BJ (cell line): ENCODE measurements at regions not wholly inside any gene's neighbourhood (a gene's known extent, or its start where the extent isn't known, plus 50 kb on each side); places are given as distances from the start of the nearest gene placed in this dataset.
"Not testable (repeated sequence)": the region's sequence is repeated elsewhere in the genome, so short reads cannot be mapped to it uniquely, and the experiment has no call there.

ENCODE experiments used
- CTCF ChIA-PET: fragments of 350-600 bp; formaldehyde crosslinking; extraction: SDS; loops from one replicate; lab custom pipeline; 2021; ENCODE audit warnings: antibody characterized with exemption, inconsistent platforms; lab: Yijun Ruan, JAX
- POLR2A ChIA-PET: fragments of 300-600 bp; sonication (Branson Sonifier 250); formaldehyde crosslinking; extraction: SDS; loops from one replicate; lab custom pipeline; 2021; ENCODE audit warnings: antibody characterized with exemption; lab: Charles Lee
- DNase-seq: peaks from one replicate; pipeline ENCODE4 v3.0.0-alpha.2; 2011; ENCODE audit warnings: low read depth
- H3K27me3 ChIP-seq: 2 replicates; pipeline ENCODE4 v1.6.0; 2011; ENCODE audit warnings: low read length; ENCODE audit not compliant: control insufficient read depth, insufficient read depth
- H3K36me3 ChIP-seq: 2 replicates; pipeline ENCODE4 v1.5.1; 2011; ENCODE audit warnings: low read length; ENCODE audit not compliant: control insufficient read depth, insufficient read depth
- H3K4me3 ChIP-seq: 2 replicates; pipeline ENCODE4 v1.5.1; 2011; ENCODE audit warnings: low read depth, mild to moderate bottlenecking, control low read depth, low read length

DNA sequence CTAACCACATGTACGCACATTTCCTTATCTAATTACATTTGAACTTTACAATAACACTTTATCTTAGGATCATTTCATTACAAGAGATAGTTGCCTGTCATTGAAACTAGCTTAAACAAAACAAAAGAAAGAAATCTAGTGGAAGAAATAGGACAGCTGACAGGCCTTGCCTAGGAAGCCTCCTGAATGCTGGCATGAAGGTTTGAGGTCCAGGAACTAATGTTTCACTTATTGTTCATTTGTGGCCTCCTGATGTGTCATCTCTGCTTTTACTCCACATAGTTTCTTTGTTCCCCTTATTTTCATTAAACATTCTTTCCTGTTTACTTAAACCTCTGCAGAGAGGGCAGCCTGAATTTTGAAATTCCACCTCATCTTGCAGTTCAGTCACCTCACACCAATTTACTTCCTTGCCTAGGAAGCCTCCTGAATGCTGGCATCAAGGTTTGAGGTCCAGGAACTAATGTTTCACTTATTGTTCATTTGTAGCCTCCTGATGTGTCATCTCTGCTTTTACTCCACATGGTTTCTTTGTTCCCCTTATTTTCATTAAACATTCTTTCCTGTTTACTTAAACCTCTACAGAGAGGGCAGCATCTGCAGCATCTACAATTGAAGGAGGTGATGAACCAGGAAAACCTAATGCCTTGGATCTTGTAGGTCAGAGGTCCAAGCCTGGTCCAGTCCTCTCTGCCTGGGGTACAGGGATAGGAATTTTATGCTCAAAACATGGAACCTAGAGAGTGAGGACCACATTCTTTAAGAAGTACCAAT is 319.2 kb downstream of the SPATA31A1 start:
- POLR2A ChIA-PET, CTCF ChIA-PET, DNase-seq, H3K4me3 ChIP-seq, H3K36me3 ChIP-seq, H3K27me3 ChIP-seq: not testable (repeated sequence)

GRCh38 chr9:39675211-39675553 is 319.7 kb downstream of the SPATA31A1 start:
- H3K27me3 ChIP-seq, DNase-seq, CTCF ChIA-PET, H3K36me3 ChIP-seq, POLR2A ChIA-PET, H3K4me3 ChIP-seq: not testable (repeated sequence)

- DNase-seq, H3K4me3 ChIP-seq, H3K36me3 ChIP-seq, CTCF ChIA-PET, POLR2A ChIA-PET, H3K27me3 ChIP-seq: not testable (repeated sequence)
Measured at GRCh38 chr9:39678534-39679263, 323.2 kb downstream of the SPATA31A1 start.

DNA sequence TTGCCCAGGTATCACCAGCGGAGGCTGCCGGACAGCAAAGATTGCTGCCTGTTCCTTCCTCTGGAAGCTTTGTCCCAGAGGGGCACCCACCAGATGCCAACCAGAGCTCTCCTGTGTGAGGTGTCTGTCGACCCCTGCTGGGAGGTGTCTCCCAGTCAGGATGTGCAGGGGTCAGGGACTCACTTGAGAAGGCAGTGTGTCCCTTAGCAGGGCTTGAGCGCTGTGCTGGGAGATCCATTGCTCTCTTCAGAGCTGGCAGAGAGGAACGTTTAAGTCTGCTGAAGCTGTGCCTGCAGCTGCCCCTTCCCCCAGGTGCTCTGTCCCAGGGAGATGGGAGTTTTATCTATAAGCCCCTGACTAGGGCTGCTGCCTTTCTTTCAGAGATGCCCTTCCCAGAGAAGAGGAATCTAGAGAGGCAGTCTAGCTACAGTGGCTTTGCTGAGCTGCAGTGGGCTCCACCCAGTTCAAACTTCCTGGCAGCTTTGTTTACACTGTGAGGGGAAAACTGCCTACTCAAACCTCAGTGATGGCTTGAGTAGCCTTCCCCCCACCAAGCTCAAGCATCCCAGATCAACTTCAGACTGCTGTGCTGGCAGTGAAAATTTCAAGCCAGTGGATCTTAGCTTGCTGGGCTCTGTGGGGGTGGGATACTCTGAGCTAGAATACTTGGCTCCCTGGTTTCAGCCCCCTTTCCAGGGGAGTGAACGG is 325.4 kb downstream of the SPATA31A1 start:
- H3K36me3 ChIP-seq, DNase-seq, H3K4me3 ChIP-seq, H3K27me3 ChIP-seq, POLR2A ChIA-PET, CTCF ChIA-PET: not testable (repeated sequence)

DNA sequence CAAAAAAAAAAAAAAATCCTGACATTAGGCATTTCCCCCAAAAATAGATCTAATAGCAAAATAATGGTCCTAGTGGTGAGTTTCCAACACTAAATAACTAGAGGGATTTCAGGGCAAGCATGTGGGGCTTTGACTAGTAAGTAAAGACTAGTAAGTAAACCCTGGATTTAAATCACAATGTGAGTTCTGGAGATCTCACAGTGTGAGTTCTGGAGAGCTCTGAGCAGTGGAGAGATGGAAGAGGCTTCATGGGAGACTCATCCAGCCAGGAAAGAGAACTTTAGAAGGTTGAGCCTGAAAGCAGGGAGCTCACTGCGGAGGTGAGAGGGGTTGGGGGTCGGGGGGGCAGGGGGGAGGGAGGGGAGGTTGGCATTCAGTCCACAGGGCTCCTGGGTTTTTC is 373.4 kb downstream of the SPATA31A1 start:
- CTCF ChIA-PET, H3K4me3 ChIP-seq, POLR2A ChIA-PET, H3K27me3 ChIP-seq, H3K36me3 ChIP-seq, DNase-seq: not testable (repeated sequence)

DNA sequence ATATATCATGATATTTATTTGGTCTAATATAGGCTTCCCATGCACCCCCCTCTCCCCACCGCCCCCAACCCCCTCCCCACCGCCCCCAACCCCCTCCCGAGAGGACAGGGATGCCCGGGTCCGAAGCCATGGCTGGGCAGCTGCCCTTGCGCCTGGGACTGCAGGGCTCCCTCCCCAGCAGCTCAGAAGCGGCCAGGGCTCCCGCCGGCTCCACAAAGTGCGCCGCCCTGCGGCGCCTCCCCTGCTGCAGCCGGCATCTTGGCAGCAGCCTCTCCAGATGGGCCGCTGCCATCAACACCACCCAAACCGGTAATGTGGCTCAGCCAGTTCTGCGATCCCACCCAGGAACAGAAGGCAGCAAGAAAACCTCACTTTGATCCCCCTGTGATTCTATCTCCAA is 389.4 kb downstream of the SPATA31A1 start:
- DNase-seq, H3K4me3 ChIP-seq, POLR2A ChIA-PET, H3K27me3 ChIP-seq, H3K36me3 ChIP-seq, CTCF ChIA-PET: not testable (repeated sequence)

GRCh38 chr9:39775570-39775969 is 420.1 kb downstream of the SPATA31A1 start:
- CTCF ChIA-PET, H3K27me3 ChIP-seq, H3K36me3 ChIP-seq, H3K4me3 ChIP-seq, DNase-seq, POLR2A ChIA-PET: not testable (repeated sequence)

DNA sequence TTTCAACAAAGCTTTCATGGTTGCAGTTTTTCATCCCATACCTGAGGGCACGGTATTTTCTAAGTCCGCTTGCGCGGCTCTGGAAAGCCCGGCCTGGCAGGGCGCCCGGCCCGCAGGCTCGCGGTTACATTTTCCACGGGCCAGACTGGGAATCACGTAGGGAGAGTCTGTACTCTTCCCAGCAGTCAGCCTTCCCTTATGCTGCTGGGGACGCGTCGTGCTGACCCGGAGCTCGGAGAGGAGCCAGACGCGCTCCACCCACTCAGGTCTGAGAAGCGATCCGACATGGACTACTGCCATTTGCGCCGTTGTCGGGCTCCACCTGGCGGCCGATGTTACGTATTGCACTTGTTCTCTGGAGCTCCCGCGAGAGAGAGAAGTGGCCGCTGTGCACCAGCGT is 435.9 kb downstream of the SPATA31A1 start:
- H3K4me3 ChIP-seq: peak overlapping the region; percentile 41
- POLR2A ChIA-PET, H3K27me3 ChIP-seq, H3K36me3 ChIP-seq, CTCF ChIA-PET, DNase-seq: not testable (repeated sequence)

DNA sequence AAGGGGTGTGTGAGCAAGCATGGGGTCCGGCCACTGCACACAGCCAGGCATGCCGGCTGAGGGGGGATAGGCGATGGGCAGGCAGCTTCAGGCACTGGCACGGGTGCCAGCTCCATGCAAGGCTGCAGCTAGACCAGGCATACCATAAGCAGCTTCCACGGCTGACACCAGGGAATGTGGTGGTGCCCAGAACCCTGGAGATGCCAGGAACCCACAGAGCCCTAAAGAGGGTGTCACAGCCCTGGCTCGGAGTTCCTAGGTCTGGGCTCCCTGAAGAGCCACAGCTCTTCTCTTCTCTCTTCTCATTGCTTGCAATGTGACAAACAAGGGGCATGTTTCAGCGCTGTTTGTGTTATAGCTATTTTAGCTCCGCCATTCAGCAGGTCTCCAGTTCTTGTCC is 442.5 kb downstream of the SPATA31A1 start:
- CTCF ChIA-PET, H3K27me3 ChIP-seq, H3K4me3 ChIP-seq, DNase-seq, H3K36me3 ChIP-seq, POLR2A ChIA-PET: not testable (repeated sequence)

- DNase-seq, H3K4me3 ChIP-seq, CTCF ChIA-PET, H3K36me3 ChIP-seq, H3K27me3 ChIP-seq, POLR2A ChIA-PET: not testable (repeated sequence)
Measured at GRCh38 chr9:39799252-39799651, 443.8 kb downstream of the SPATA31A1 start.

DNA sequence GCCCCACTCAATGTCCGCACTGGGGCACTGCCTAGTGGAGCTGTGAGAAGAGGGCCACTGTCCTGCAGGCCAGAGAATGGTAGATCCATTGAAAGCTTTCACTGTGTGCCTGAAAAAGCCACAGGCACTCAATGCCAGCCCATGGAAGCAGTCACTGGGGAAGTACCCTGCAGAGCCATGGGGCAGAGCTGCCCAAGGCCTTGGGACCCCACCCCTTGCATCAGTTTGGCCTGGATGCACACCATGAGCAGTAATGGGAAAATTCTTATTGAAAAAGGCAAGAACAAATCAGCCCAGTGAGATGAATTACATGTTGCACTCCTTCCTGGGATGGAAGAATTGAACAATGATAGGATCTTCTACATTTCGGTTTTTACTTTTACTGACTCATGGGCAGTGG is 447.1 kb downstream of the SPATA31A1 start:
- H3K27me3 ChIP-seq, DNase-seq, H3K36me3 ChIP-seq, H3K4me3 ChIP-seq, CTCF ChIA-PET, POLR2A ChIA-PET: not testable (repeated sequence)

- peak overlapping the region; percentile 57 for H3K4me3 ChIP-seq
- H3K27me3 ChIP-seq, CTCF ChIA-PET, POLR2A ChIA-PET, H3K36me3 ChIP-seq, DNase-seq: not testable (repeated sequence)
Measured at GRCh38 chr9:39809401-39810226, 454.1 kb downstream of the SPATA31A1 start.
